ENCODE measurements at regions not wholly inside any gene's neighbourhood (a gene's known extent, or its start where the extent isn't known, plus 50 kb on each side); places are given as distances from the start of the nearest gene placed in this dataset.

DNA sequence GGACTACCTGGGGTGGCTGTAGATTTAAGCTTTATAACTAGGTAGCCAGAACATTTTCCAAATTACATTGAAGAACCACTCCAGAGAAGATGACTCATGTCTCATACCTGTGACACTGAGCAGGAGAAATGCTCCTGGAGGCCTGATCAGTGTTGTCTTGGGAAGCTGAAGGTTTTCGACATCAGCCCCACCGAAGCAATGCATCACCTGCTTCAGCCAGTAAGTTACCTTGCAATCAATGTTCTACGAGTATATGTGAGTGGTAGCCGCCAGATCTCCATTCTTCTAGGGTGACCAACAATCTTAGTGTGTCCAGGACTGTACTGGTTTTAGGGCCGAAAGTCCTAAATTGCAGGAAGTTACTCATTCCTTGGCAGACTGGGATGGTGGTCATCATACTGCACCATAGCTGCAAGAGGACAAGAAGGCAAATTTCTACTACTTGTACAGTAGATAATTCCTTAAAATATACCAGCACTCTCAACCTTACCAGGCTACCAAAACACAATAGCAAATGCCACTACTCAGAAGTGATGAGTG lies 109.3 kb upstream of the LINC00305 start:
- H3K9me3 Mint-ChIP-seq (ENCODE audit: low read depth), result no peaks in the 10 kb centered on the region
- H3K27me3 Mint-ChIP-seq (ENCODE audit: low read depth), result no peaks in the 10 kb centered on the region
- no peak overlapping the region for H3K27ac Mint-ChIP-seq (ENCODE audit: unreplicated experiment)
- TF ChIP-seq, protein P1, sequence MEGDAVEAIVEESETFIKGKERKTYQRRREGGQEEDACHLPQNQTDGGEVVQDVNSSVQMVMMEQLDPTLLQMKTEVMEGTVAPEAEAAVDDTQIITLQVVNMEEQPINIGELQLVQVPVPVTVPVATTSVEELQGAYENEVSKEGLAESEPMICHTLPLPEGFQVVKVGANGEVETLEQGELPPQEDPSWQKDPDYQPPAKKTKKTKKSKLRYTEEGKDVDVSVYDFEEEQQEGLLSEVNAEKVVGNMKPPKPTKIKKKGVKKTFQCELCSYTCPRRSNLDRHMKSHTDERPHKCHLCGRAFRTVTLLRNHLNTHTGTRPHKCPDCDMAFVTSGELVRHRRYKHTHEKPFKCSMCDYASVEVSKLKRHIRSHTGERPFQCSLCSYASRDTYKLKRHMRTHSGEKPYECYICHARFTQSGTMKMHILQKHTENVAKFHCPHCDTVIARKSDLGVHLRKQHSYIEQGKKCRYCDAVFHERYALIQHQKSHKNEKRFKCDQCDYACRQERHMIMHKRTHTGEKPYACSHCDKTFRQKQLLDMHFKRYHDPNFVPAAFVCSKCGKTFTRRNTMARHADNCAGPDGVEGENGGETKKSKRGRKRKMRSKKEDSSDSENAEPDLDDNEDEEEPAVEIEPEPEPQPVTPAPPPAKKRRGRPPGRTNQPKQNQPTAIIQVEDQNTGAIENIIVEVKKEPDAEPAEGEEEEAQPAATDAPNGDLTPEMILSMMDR (IDR thresholded peaks at IDR 0.05), result no peak
- no peak for DNase-seq (ENCODE audit: low spot score)
- no peaks in the 10 kb centered on the region for H3K36me3 Mint-ChIP-seq (ENCODE audit: low read depth)
- H3K4me3 Mint-ChIP-seq (ENCODE audit: unreplicated experiment), result no peak overlapping the region
- no peaks in the 10 kb centered on the region for H3K4me1 Mint-ChIP-seq (ENCODE audit: low read depth)

DNA sequence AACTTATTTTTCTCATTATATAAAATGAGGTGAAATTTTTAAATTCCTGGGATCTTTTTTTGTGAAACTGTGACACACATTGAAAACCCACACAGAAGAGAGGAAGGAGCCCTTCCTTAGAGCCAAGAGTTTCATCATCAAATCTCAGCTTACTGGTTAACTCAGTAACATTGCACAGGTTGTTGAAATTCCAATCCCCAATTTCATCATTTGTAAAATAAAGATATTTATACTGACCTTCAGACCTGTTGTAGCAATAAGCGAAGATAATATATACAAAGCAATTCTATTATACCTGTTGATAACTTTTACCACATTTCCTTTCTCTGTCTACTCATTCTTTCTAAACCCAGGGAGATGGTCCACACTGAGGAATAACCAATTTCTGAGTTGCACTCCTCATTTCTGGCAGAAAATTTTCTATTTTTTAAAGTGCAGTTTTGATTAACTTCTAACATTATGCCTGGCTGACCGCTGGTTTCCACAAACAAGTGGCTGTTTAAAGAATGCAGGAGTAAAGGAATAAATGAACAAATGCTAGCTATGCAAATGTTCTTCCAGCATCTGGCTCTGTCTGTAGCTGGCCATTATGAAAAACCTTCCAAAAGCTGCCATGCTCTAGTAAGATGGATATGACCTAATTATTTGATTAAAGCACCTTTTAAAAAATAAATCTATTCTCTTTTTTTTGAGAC lies 105.7 kb upstream of the LINC00305 start:
- no peaks in the 10 kb centered on the region for H3K4me1 Mint-ChIP-seq (ENCODE audit: low read depth)
- no peak overlapping the region for H3K4me3 Mint-ChIP-seq (ENCODE audit: unreplicated experiment)
- no peaks in the 10 kb centered on the region for H3K36me3 Mint-ChIP-seq (ENCODE audit: low read depth)
- no peak for DNase-seq (ENCODE audit: low spot score)
- no peak overlapping the region for H3K27ac Mint-ChIP-seq (ENCODE audit: unreplicated experiment)
- no peaks in the 10 kb centered on the region for H3K27me3 Mint-ChIP-seq (ENCODE audit: low read depth)
- TF ChIP-seq, protein P1 (IDR thresholded peaks at IDR 0.05), result no peak
- no peaks in the 10 kb centered on the region for H3K9me3 Mint-ChIP-seq (ENCODE audit: low read depth)

DNA sequence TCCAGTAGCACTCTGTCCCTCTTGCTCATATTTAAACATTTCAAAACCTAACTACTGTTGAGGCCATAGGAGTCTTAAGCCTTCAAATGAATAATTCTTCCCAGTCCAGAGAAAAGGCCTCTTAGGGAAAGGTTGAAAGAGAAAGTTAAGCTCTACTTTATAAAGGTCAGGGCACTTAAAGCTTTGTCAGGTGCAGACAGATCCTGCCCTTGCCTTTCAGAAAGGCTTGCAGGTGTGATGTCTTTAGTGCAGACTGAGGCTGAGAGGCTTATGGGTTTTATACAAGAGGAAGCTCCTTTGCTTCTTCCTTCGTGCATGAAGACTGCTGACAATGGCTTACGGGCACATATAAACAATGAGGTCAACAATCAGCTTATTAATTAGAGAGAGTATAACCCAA lies 105.0 kb upstream of the LINC00305 start:
- Mint-ChIP-seq H3K27ac (ENCODE audit: unreplicated experiment) (no peak overlapping the region), H3K36me3 (ENCODE audit: low read depth) (no peaks in the 10 kb centered on the region), H3K4me1 (ENCODE audit: low read depth) (no peaks in the 10 kb centered on the region), H3K9me3 (ENCODE audit: low read depth) (no peaks in the 10 kb centered on the region), H3K27me3 (ENCODE audit: low read depth) (no peaks in the 10 kb centered on the region), H3K4me3 (ENCODE audit: unreplicated experiment) (no peak overlapping the region)
- DNase-seq (ENCODE audit: low spot score), result no peak
- TF ChIP-seq, protein P1 (IDR thresholded peaks at IDR 0.05), result no peak

DNA sequence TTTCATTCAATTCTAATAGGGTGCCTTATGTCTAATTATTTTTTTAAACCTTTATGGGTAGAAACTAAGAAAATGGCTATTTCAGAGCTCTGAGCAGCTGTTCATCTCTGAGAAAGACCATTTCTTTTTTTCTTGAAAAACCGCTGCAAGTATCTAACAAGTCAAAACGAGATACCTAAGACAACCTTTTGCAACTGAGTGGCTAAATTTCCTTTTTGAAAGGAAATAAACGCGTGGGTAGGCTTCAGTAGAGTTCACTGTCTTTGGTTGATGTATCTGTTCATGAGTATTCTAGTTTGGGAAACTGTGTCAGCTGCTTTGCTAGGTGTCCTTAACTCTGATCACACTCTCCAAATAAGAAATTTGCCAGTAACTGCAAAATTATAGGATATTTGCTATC lies 104.3 kb upstream of the LINC00305 start:
- no peaks in the 10 kb centered on the region for H3K4me1 Mint-ChIP-seq (ENCODE audit: low read depth)
- H3K36me3 Mint-ChIP-seq (ENCODE audit: low read depth), result no peaks in the 10 kb centered on the region

DNA sequence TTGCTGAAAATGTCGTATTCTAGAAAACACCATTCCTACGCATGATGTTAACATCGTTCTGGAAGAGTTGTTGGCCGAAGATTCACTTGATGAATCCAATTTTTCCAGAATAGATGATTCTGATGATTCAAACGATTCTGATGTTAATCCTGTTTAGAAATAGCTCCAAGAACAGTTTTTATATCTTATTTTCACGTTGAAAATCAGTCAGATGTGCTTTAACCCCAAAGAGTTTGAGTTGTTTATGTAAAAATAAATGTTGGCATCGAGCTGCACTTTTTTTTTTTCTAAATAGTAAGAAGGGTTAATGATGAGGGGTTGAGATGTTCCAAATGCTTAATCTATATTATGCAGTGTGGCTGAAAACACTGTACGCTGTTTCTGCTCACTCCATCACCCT lies 99.9 kb upstream of the LINC00305 start:
- H3K4me1 Mint-ChIP-seq (ENCODE audit: low read depth), result no peaks in the 10 kb centered on the region
- no peaks in the 10 kb centered on the region for H3K36me3 Mint-ChIP-seq (ENCODE audit: low read depth)
- no peak overlapping the region for H3K4me3 Mint-ChIP-seq (ENCODE audit: unreplicated experiment)
- H3K27me3 Mint-ChIP-seq (ENCODE audit: low read depth), result no peaks in the 10 kb centered on the region
- H3K27ac Mint-ChIP-seq (ENCODE audit: unreplicated experiment), result no peak overlapping the region
- no peaks in the 10 kb centered on the region for H3K9me3 Mint-ChIP-seq (ENCODE audit: low read depth)
- TF ChIP-seq, protein P1 (IDR thresholded peaks at IDR 0.05), result no peak
- no peak for DNase-seq (ENCODE audit: low spot score)

More for the DNA sequence above, 104.3 kb upstream of the LINC00305 start:
- TF ChIP-seq, protein P1 (IDR thresholded peaks at IDR 0.05), result no peak
- Mint-ChIP-seq H3K27me3 (ENCODE audit: low read depth) (no peaks in the 10 kb centered on the region), H3K27ac (ENCODE audit: unreplicated experiment) (no peak overlapping the region), H3K4me3 (ENCODE audit: unreplicated experiment) (no peak overlapping the region), H3K9me3 (ENCODE audit: low read depth) (no peaks in the 10 kb centered on the region)
- no peak for DNase-seq (ENCODE audit: low spot score)

Data from chondrocyte (in vitro differentiated cells).